ENCODE measurements at regions not wholly inside any gene's neighbourhood (a gene's known extent, or its start where the extent isn't known, plus 50 kb on each side); places are given as distances from the start of the nearest gene placed in this dataset.

- DNase-seq, result no peak
These were observed 65.6 kb upstream of the IGFBP3 start for GRCh38 chr7:45986355-45987298.

GRCh38 chr7:45985902-45986301 lies 64.8 kb upstream of the IGFBP3 start:
- DNase-seq, result no peak

GRCh38 chr7:45984386-45985295 lies 63.6 kb upstream of the IGFBP3 start:
- DNase-seq, result no peak

GRCh38 chr7:45983720-45984255 lies 62.7 kb upstream of the IGFBP3 start:
- DNase-seq, result no peak

GRCh38 chr7:45982907-45983719 lies 62.0 kb upstream of the IGFBP3 start:
- no peak for DNase-seq

GRCh38 chr7:45982132-45982531 lies 61.1 kb upstream of the IGFBP3 start:
- no peak for DNase-seq

- no peak for DNase-seq
These were observed 59.9 kb upstream of the IGFBP3 start for GRCh38 chr7:45980973-45981372.

- DNase-seq, result no peak
These were observed 59.3 kb upstream of the IGFBP3 start for GRCh38 chr7:45980181-45980905.

GRCh38 chr7:45979275-45980180 lies 58.5 kb upstream of the IGFBP3 start:
- DNase-seq, result no peak

- no peak for DNase-seq
These were observed 57.7 kb upstream of the IGFBP3 start for GRCh38 chr7:45978731-45979211.

GRCh38 chr7:45978010-45978681 lies 57.1 kb upstream of the IGFBP3 start:
- no peak for DNase-seq

- DNase-seq, result no peak
These were observed 56.2 kb upstream of the IGFBP3 start for GRCh38 chr7:45977256-45977780.

- no peak for DNase-seq
These were observed 55.4 kb upstream of the IGFBP3 start for GRCh38 chr7:45976485-45976856.

GRCh38 chr7:45975847-45976484 lies 54.9 kb upstream of the IGFBP3 start:
- DNase-seq, result no peak

GRCh38 chr7:45975367-45975766 lies 54.3 kb upstream of the IGFBP3 start:
- no peak for DNase-seq

GRCh38 chr7:45974540-45975360 lies 53.7 kb upstream of the IGFBP3 start:
- DNase-seq, result no peak

GRCh38 chr7:45973725-45974532 lies 52.9 kb upstream of the IGFBP3 start:
- DNase-seq, result no peak
